ENCODE measurements at regions not wholly inside any gene's neighbourhood (a gene's known extent, or its start where the extent isn't known, plus 50 kb on each side); places are given as distances from the start of the nearest gene placed in this dataset.

DNA sequence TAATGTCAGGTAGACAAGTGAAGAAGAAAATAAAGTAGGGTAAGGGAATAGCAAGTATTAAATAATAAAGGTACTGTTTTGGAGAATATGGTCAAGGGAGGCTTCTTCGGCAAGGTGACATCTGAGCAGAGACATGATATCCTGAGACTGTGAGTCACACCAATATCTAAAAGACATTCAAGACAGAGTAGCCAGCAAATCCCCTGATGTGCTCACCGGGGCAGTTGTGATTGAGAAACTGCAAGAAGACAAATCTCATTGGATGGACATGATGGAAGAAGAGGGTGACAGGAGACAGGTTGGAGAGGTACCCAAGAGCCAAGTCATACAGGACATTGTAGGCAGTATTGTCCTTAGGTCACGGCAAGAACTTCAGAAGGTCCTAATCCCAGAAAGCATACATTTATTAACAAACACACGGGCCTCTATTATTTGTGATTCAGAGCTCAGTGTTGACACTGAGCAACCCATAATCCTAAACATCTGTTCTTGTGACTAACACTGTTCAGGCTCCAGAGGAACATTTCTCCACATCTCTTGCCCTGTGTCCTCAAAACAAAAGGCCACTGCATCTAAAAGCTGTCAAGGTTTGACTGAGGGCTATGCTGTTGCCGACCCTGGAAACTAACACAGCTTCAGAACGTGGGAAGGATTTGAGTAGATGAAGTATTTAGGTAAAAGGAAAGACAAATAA lies 258.7 kb upstream of the CLINT1 start:
- no peaks in the 10 kb centered on the region for H3K79me2 ChIP-seq (ENCODE audit: insufficient read depth, low read length)
- no peak overlapping the region for H3K4me3 ChIP-seq (ENCODE audit: insufficient read depth, low read length, poor library complexity, severe bottlenecking)
- no peaks in the 10 kb centered on the region for H3K36me3 ChIP-seq (ENCODE audit: low read length)
- H3K9me2 ChIP-seq (replicated peaks; ENCODE audit: insufficient read depth, low read length): no peaks in the 10 kb centered on the region
- no peak overlapping the region for H3K4me2 ChIP-seq (ENCODE audit: low read depth, low read length, poor library complexity, severe bottlenecking)
- H3K9me3 ChIP-seq (ENCODE audit: insufficient read depth, low read length): no peaks in the 10 kb centered on the region
- H4K20me1 ChIP-seq (ENCODE audit: low read depth, low read length): no peaks in the 10 kb centered on the region
- H3F3A ChIP-seq (ENCODE audit: insufficient read depth): no peaks in the 10 kb centered on the region
- no peaks in the 10 kb centered on the region for H3K27me3 ChIP-seq (ENCODE audit: low read length)
- no peak overlapping the region for H3K27ac ChIP-seq (ENCODE audit: low read depth, low read length)
- no peak overlapping the region for H3K9ac ChIP-seq (ENCODE audit: low read length)
- H2AFZ ChIP-seq (ENCODE audit: low read depth, low read length, severe bottlenecking): no peak overlapping the region
- TF ChIP-seq EZH2phosphoT487 (conservative IDR thresholded peaks at IDR 0.05; ENCODE audit: low read length): no peak
- TF ChIP-seq, protein P1, sequence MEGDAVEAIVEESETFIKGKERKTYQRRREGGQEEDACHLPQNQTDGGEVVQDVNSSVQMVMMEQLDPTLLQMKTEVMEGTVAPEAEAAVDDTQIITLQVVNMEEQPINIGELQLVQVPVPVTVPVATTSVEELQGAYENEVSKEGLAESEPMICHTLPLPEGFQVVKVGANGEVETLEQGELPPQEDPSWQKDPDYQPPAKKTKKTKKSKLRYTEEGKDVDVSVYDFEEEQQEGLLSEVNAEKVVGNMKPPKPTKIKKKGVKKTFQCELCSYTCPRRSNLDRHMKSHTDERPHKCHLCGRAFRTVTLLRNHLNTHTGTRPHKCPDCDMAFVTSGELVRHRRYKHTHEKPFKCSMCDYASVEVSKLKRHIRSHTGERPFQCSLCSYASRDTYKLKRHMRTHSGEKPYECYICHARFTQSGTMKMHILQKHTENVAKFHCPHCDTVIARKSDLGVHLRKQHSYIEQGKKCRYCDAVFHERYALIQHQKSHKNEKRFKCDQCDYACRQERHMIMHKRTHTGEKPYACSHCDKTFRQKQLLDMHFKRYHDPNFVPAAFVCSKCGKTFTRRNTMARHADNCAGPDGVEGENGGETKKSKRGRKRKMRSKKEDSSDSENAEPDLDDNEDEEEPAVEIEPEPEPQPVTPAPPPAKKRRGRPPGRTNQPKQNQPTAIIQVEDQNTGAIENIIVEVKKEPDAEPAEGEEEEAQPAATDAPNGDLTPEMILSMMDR (IDR thresholded peaks at IDR 0.05; ENCODE audit: insufficient read depth, low read length, poor library complexity, severe bottlenecking): no peak

DNA sequence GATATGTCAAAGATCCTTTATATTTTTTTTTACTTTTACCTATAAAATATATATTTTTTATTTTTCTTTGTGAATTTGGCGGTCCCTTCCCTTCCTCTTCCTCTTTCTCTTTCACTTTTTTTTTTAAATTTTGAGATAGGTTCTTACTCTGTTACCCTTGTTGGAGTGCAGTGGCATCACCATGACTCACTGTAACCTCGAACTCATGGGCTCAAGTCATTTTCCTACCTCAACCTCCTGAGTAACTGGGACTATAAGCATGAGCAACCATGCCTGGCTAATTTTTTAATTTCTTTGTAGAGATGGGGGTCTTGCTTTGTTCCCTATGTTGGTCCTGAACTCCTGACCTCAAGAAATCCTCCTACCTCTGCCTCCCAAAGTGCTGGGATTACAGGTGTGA lies 258.0 kb upstream of the CLINT1 start:
- no peaks in the 10 kb centered on the region for H3K27me3 ChIP-seq (ENCODE audit: low read length)
- no peak for TF ChIP-seq EZH2phosphoT487 (conservative IDR thresholded peaks at IDR 0.05; ENCODE audit: low read length)
- TF ChIP-seq, protein P1 (IDR thresholded peaks at IDR 0.05; ENCODE audit: insufficient read depth, low read length, poor library complexity, severe bottlenecking): no peak
- H3K4me3 ChIP-seq (ENCODE audit: insufficient read depth, low read length, poor library complexity, severe bottlenecking): no peak overlapping the region
- H3K27ac ChIP-seq (ENCODE audit: low read depth, low read length): no peak overlapping the region
- no peak overlapping the region for H2AFZ ChIP-seq (ENCODE audit: low read depth, low read length, severe bottlenecking)
- no peaks in the 10 kb centered on the region for H3F3A ChIP-seq (ENCODE audit: insufficient read depth)
- no peak overlapping the region for H3K4me2 ChIP-seq (ENCODE audit: low read depth, low read length, poor library complexity, severe bottlenecking)
- no peaks in the 10 kb centered on the region for H3K9me3 ChIP-seq (ENCODE audit: insufficient read depth, low read length)
- no peaks in the 10 kb centered on the region for H3K9me2 ChIP-seq (replicated peaks; ENCODE audit: insufficient read depth, low read length)
- H4K20me1 ChIP-seq (ENCODE audit: low read depth, low read length): no peaks in the 10 kb centered on the region
- no peaks in the 10 kb centered on the region for H3K79me2 ChIP-seq (ENCODE audit: insufficient read depth, low read length)
- no peak overlapping the region for H3K9ac ChIP-seq (ENCODE audit: low read length)
- no peaks in the 10 kb centered on the region for H3K36me3 ChIP-seq (ENCODE audit: low read length)

DNA sequence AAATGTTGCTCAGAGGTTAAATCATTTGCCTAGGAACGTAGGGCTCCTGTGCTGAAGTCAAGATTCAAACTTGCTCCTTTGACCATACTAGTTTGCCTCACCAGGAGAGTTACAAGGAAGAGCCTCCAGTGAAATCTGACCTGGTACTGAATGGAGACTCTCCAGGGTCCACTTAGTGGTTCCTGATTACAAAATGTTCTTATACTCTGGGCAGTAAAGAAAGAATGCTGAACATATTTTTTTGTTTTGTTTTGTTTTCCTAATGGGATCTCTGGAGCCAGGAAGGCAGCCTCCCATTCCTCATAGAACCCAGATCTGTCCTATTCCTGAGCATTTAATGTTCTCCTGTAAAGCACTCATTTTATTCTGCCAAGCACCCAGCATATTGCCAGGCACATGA lies 256.5 kb upstream of the CLINT1 start:
- Histone ChIP-seq H3K4me2 (ENCODE audit: low read depth, low read length, poor library complexity, severe bottlenecking) (no peak overlapping the region), H3F3A (ENCODE audit: insufficient read depth) (no peaks in the 10 kb centered on the region), H4K20me1 (ENCODE audit: low read depth, low read length) (no peaks in the 10 kb centered on the region), H3K27ac (ENCODE audit: low read depth, low read length) (no peak overlapping the region), H2AFZ (ENCODE audit: low read depth, low read length, severe bottlenecking) (no peak overlapping the region), H3K27me3 (ENCODE audit: low read length) (no peaks in the 10 kb centered on the region), H3K9me2 (replicated peaks; ENCODE audit: insufficient read depth, low read length) (no peaks in the 10 kb centered on the region), H3K79me2 (ENCODE audit: insufficient read depth, low read length) (no peaks in the 10 kb centered on the region), H3K36me3 (ENCODE audit: low read length) (no peaks in the 10 kb centered on the region), H3K4me3 (ENCODE audit: insufficient read depth, low read length, poor library complexity, severe bottlenecking) (no peak overlapping the region), H3K9ac (ENCODE audit: low read length) (no peak overlapping the region), H3K9me3 (ENCODE audit: insufficient read depth, low read length) (no peaks in the 10 kb centered on the region)
- TF ChIP-seq, protein P1 (IDR thresholded peaks at IDR 0.05; ENCODE audit: insufficient read depth, low read length, poor library complexity, severe bottlenecking): no peak

Measured in SU-DHL-6 (cell line).